ENCODE measurements at regions not wholly inside any gene's neighbourhood (a gene's known extent, or its start where the extent isn't known, plus 50 kb on each side); places are given as distances from the start of the nearest gene placed in this dataset.
"Not testable (repeated sequence)": the region's sequence is repeated elsewhere in the genome, so short reads cannot be mapped to it uniquely, and the experiment has no call there.

GRCh38 chr1:177650947-177651346, 318.9 kb downstream of the SEC16B start:
- no peak overlapping the region for H3K27ac ChIP-seq (ENCODE audit: low read length)
- WGBS (ENCODE audit: insufficient coverage, insufficient read length): no CpG with 5 or more reads among the region's 3 CpGs

GRCh38 chr1:177648731-177649265, 321.1 kb downstream of the SEC16B start:
- H3K9me3 ChIP-seq (ENCODE audit: control insufficient read depth, insufficient read depth, low read length): no peaks in the 10 kb centered on the region; the same call in 1 of the 2 replicates
- no peaks in the 10 kb centered on the region for H3K27me3 ChIP-seq (ENCODE audit: control insufficient read depth, insufficient read depth, low read length)
- no peak for DNase-seq (ENCODE audit: low read depth, low spot score)
- H3K4me3 ChIP-seq (ENCODE audit: low read length): no peak overlapping the region
- H3K27ac ChIP-seq (ENCODE audit: low read length): no peak overlapping the region
- no peaks in the 10 kb centered on the region for H3K4me1 ChIP-seq (ENCODE audit: control insufficient read depth, insufficient read depth, low read length)
- no peaks in the 10 kb centered on the region for H3K36me3 ChIP-seq (ENCODE audit: control insufficient read depth, insufficient read depth, low read length)
- WGBS (ENCODE audit: insufficient coverage, insufficient read length): no CpG with 5 or more reads among the region's 6 CpGs

More at GRCh38 chr1:177650947-177651346, 318.9 kb downstream of the SEC16B start:
- H3K4me1 ChIP-seq (ENCODE audit: control insufficient read depth, insufficient read depth, low read length): no peaks in the 10 kb centered on the region
- DNase-seq (ENCODE audit: low read depth, low spot score): no peak
- no peaks in the 10 kb centered on the region; the same call in 1 of the 2 replicates for H3K9me3 ChIP-seq (ENCODE audit: control insufficient read depth, insufficient read depth, low read length)
- no peaks in the 10 kb centered on the region for H3K27me3 ChIP-seq (ENCODE audit: control insufficient read depth, insufficient read depth, low read length)
- no peak overlapping the region for H3K4me3 ChIP-seq (ENCODE audit: low read length)
- H3K36me3 ChIP-seq (ENCODE audit: control insufficient read depth, insufficient read depth, low read length): no peaks in the 10 kb centered on the region

GRCh38 chr1:177648138-177648537, 321.7 kb downstream of the SEC16B start:
- WGBS (ENCODE audit: insufficient coverage, insufficient read length): no CpG with 5 or more reads among the region's 1 CpG
- Histone ChIP-seq H3K4me3 (ENCODE audit: low read length) (no peak overlapping the region), H3K27ac (ENCODE audit: low read length) (no peak overlapping the region), H3K4me1 (ENCODE audit: control insufficient read depth, insufficient read depth, low read length) (no peaks in the 10 kb centered on the region), H3K9me3 (ENCODE audit: control insufficient read depth, insufficient read depth, low read length) (no peaks in the 10 kb centered on the region), H3K36me3 (ENCODE audit: control insufficient read depth, insufficient read depth, low read length) (no peaks in the 10 kb centered on the region), H3K27me3 (ENCODE audit: control insufficient read depth, insufficient read depth, low read length) (no peaks in the 10 kb centered on the region)
- no peak for DNase-seq (ENCODE audit: low read depth, low spot score)

GRCh38 chr1:177646757-177647730, 322.8 kb downstream of the SEC16B start:
- Histone ChIP-seq H3K4me3 (ENCODE audit: low read length) (no peak overlapping the region), H3K27me3 (ENCODE audit: control insufficient read depth, insufficient read depth, low read length) (no peaks in the 10 kb centered on the region), H3K9me3 (ENCODE audit: control insufficient read depth, insufficient read depth, low read length) (no peaks in the 10 kb centered on the region), H3K27ac (ENCODE audit: low read length) (no peak overlapping the region), H3K36me3 (ENCODE audit: control insufficient read depth, insufficient read depth, low read length) (no peaks in the 10 kb centered on the region), H3K4me1 (ENCODE audit: control insufficient read depth, insufficient read depth, low read length) (no peaks in the 10 kb centered on the region)
- no CpG with 5 or more reads among the region's 4 CpGs for WGBS (ENCODE audit: insufficient coverage, insufficient read length)
- DNase-seq (ENCODE audit: low read depth, low spot score): no peak

GRCh38 chr1:177645491-177646190, 324.2 kb downstream of the SEC16B start:
- H3K4me1 ChIP-seq (ENCODE audit: control insufficient read depth, insufficient read depth, low read length): no peaks in the 10 kb centered on the region
- no peak overlapping the region for H3K4me3 ChIP-seq (ENCODE audit: low read length)
- H3K27ac ChIP-seq (ENCODE audit: low read length): no peak overlapping the region
- no peaks in the 10 kb centered on the region for H3K27me3 ChIP-seq (ENCODE audit: control insufficient read depth, insufficient read depth, low read length)
- H3K36me3 ChIP-seq (ENCODE audit: control insufficient read depth, insufficient read depth, low read length): no peaks in the 10 kb centered on the region
- DNase-seq (ENCODE audit: low read depth, low spot score): no peak
- WGBS (ENCODE audit: insufficient coverage, insufficient read length): no CpG with 5 or more reads among the region's 6 CpGs
- no peaks in the 10 kb centered on the region for H3K9me3 ChIP-seq (ENCODE audit: control insufficient read depth, insufficient read depth, low read length)

GRCh38 chr1:177640687-177641086, 329.2 kb downstream of the SEC16B start:
- Histone ChIP-seq H3K27ac (ENCODE audit: low read length) (no peak overlapping the region), H3K27me3 (ENCODE audit: control insufficient read depth, insufficient read depth, low read length) (no peaks in the 10 kb centered on the region), H3K36me3 (ENCODE audit: control insufficient read depth, insufficient read depth, low read length) (no peaks in the 10 kb centered on the region), H3K4me1 (ENCODE audit: control insufficient read depth, insufficient read depth, low read length) (no peaks in the 10 kb centered on the region), H3K9me3 (ENCODE audit: control insufficient read depth, insufficient read depth, low read length) (no peaks in the 10 kb centered on the region), H3K4me3 (ENCODE audit: low read length) (no peak overlapping the region)
- no peak for DNase-seq (ENCODE audit: low read depth, low spot score)

GRCh38 chr1:177634151-177634550, 335.7 kb downstream of the SEC16B start:
- H3K27me3 ChIP-seq (ENCODE audit: control insufficient read depth, insufficient read depth, low read length); H3K27ac ChIP-seq (ENCODE audit: low read length); DNase-seq (ENCODE audit: low read depth, low spot score); H3K36me3 ChIP-seq (ENCODE audit: control insufficient read depth, insufficient read depth, low read length); H3K4me3 ChIP-seq (ENCODE audit: low read length); H3K4me1 ChIP-seq (ENCODE audit: control insufficient read depth, insufficient read depth, low read length); H3K9me3 ChIP-seq (ENCODE audit: control insufficient read depth, insufficient read depth, low read length): not testable (repeated sequence)
- no CpG with 5 or more reads among the region's 15 CpGs for WGBS (ENCODE audit: insufficient coverage, insufficient read length)

DNA sequence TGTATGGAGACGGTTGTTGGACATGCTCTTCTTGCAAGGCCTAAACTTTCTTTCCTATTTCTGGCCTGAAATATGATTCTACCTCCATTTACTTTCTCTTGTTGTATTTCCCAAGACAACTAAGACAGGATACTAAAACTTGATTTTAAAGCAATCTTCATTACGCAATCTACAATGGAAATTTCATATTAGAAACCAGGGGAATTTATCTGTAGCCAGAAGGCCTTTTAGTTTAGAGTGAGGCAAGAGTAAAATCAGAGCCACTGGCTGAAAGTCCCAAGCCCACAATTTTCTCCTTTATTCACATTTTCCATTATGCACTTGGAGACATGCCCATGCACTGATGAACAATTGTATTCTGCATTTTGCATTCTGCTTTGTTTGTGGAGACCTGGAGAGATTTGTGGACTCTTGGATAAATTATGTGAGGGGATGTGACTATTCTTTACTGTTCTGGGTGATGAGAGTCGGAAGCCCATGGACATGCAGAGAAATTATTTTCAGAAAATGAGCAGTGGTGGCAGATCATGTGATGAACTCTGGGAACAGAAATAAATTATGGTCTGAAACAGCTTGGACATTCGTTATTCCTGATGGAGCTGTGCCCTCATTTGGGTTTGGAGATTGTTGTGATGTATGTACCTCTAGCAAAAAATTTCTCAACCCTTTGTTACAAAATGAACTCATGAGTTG, 336.8 kb downstream of the SEC16B start:
- Histone ChIP-seq H3K36me3 (ENCODE audit: control insufficient read depth, insufficient read depth, low read length) (no peaks in the 10 kb centered on the region), H3K9me3 (ENCODE audit: control insufficient read depth, insufficient read depth, low read length) (no peaks in the 10 kb centered on the region), H3K27ac (ENCODE audit: low read length) (no peak overlapping the region), H3K27me3 (ENCODE audit: control insufficient read depth, insufficient read depth, low read length) (no peaks in the 10 kb centered on the region), H3K4me1 (ENCODE audit: control insufficient read depth, insufficient read depth, low read length) (no peaks in the 10 kb centered on the region), H3K4me3 (ENCODE audit: low read length) (no peak overlapping the region)
- WGBS (ENCODE audit: insufficient coverage, insufficient read length): no CpG with 5 or more reads among the region's 4 CpGs
- no peak for DNase-seq (ENCODE audit: low read depth, low spot score)

DNA sequence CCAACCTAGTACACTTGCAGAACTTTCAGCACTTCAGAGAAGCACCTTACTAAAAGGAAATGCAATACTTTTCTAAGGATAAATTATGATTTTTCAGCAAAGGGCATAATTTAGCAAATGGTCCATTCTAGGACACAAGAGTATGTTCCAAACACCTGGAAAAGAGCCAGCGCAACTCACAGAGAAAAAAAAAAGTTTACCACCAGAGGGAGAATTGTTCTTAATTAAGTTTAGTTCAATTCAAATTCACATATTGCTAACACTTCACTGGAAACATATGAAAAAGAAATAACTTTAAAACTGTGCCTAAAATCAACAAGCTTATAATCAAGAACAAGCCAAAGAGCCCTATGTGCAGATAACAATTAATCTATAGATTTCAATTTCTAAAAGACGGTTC, 338.1 kb downstream of the SEC16B start:
- Histone ChIP-seq H3K36me3 (ENCODE audit: control insufficient read depth, insufficient read depth, low read length) (no peaks in the 10 kb centered on the region), H3K27me3 (ENCODE audit: control insufficient read depth, insufficient read depth, low read length) (no peaks in the 10 kb centered on the region), H3K27ac (ENCODE audit: low read length) (no peak overlapping the region), H3K9me3 (ENCODE audit: control insufficient read depth, insufficient read depth, low read length) (no peaks in the 10 kb centered on the region), H3K4me3 (ENCODE audit: low read length) (no peak overlapping the region), H3K4me1 (ENCODE audit: control insufficient read depth, insufficient read depth, low read length) (no peaks in the 10 kb centered on the region)
- DNase-seq (ENCODE audit: low read depth, low spot score): no peak
- no CpG with 5 or more reads among the region's 2 CpGs for WGBS (ENCODE audit: insufficient coverage, insufficient read length)

DNA sequence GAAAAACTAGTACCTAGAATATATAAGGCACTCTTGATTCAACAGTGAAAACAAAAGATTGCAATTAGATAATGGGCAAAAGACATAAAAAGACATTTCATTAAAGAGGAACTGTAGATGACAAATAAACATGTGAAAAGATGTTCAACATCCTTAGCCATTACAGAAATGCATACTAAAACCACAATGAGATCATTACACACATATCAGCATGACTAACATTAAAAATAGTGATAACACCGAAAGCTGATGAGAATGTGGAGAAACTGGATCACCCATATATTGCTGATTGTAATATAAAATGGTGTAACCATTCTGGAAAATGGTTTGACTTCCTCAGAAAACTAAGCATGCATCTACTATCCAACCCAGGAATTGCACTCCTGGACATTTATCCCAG, 340.3 kb downstream of the SEC16B start:
- no CpG with 5 or more reads among the region's 1 CpG for WGBS (ENCODE audit: insufficient coverage, insufficient read length)

More for the DNA sequence above, 340.3 kb downstream of the SEC16B start:
- Histone ChIP-seq H3K9me3 (ENCODE audit: control insufficient read depth, insufficient read depth, low read length) (no peaks in the 10 kb centered on the region), H3K36me3 (ENCODE audit: control insufficient read depth, insufficient read depth, low read length) (no peaks in the 10 kb centered on the region), H3K4me3 (ENCODE audit: low read length) (no peak overlapping the region), H3K4me1 (ENCODE audit: control insufficient read depth, insufficient read depth, low read length) (no peaks in the 10 kb centered on the region), H3K27me3 (ENCODE audit: control insufficient read depth, insufficient read depth, low read length) (no peaks in the 10 kb centered on the region), H3K27ac (ENCODE audit: low read length) (no peak overlapping the region)
- no peak for DNase-seq (ENCODE audit: low read depth, low spot score)
